ENCODE measurements at regions not wholly inside any gene's neighbourhood (a gene's known extent, or its start where the extent isn't known, plus 50 kb on each side); places are given as distances from the start of the nearest gene placed in this dataset.

DNA sequence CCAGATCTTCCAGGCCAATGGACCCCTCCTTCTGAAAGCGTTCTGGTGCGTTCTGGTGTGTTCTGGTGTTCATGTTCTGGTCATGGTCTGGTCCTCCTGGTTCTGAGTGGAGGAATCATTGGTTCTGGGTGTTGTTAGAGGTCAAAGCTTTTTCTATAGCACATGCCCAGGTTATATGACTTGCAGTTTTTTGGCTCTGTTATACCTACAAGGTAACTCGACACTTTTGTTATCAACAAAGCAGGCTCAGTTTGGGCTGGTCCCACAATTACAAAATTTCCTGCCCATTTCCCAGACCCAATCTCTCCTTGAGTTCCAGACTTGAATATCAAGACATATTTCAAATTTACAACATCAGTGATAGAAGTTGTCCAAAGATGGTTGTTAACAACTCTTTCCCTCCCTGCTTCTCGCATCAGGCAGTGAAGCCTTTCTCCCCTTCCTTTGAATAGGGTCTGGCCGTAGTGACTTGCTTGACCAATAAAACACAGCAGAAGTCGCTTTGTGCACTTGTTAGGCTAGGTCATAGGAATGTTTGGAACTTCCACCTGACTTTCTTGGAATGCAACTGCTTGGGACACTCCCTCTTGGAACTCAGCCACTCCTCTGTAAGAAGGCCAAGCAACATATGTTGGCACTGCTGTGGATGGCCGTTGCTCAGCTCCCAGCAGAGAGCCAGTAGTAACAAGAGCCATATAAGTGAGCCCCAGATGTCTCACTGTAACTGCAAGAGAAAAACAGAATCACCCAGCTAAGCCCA lies 83.1 kb upstream of the STEAP1B start:
- no peak for DNase-seq

DNA sequence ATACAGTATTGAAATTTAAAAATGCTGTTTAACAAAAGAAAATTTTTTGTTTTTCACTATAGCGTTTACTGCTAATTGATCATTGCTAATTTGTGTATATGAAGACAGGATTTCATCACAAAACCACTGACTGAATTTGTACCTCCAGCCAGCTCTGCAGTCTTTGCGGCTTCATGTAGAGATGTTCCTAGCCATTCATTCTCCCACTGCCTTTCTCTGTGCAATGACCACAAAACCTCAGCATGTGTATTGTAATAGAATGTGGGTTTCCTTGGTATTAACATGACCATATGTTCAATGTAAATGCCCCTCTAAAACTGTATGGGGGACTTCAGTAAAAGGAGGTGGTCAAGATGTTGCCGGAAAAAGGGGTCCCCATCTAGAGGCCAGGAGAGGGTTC lies 81.1 kb upstream of the STEAP1B start:
- DNase-seq, result no peak

DNA sequence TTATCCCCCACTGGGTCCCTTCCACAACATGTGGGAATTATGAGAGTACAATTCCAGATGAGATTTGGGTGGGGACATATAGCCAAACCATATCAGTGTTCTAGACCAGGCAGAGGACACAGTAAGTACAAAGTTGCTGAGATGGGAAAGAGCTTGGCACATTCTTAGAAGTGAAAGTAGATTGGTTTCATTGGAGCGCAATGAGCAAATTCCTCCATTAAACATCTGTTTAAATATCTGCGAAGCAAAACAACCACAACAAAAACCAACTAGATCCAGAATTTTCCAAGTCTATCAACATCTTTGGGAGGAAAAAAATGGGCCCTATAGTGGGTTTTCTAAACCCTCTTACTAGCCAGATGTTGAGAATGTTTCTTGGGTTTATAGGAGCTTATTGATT lies 80.0 kb upstream of the STEAP1B start:
- DNase-seq, result no peak

DNA sequence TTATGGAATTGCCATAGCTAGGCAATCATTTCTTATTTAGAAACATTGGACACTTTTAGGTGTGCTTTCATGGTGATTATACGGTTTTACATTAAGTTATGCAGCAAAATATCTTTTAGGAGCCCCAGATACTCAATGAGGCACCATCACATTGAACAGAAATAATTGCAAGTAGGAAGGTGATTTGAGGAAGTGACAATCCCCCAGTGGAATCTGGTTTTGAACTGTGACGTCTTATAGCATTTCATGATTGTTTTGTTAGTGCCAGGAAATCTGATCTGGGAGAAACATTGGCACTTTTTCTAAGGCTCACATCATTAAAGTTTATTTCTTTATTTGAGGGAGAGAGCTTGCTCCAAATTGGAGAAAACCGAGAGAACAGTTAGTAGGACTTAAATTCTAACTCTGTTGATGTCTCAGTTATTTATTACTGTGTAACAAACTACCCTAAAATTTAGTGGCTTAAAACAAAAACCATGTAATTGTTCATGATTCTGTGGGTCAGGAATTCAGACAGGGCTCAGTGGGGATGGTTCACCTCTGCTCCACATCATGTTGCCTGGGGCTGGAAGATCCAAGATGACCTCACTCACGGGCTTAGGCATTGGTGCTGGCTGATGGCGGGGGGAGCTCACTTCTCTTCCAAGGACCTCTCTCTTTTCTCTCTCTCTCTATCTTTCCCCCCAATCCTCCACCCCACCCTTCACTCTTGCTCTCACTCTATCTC lies 78.2 kb upstream of the STEAP1B start:
- DNase-seq, result no peak

DNA sequence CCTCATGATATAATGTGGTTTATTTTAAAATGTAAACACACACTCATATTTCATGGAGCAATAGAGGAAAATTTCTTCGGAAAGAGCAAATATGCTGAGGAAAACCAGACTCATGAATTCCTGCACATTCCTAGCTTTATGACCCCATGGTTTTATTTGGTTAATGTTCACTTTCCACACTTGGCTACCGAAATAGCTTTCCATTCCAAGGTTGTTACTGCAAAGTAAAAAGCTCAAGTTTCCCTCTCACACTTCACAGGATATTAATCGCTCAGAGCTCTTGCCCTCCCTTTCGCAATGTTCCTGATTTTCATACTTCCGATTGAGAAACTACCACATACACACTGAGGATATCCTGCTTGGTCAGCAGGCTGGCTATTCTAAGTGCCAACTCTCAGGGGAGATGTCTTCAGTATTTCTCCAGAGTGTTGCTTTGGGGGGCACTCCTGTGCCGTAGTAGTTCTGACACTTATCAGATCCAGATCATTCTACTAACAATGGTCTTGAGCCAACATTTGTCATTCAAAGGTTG lies 77.5 kb upstream of the STEAP1B start:
- DNase-seq, result no peak

DNA sequence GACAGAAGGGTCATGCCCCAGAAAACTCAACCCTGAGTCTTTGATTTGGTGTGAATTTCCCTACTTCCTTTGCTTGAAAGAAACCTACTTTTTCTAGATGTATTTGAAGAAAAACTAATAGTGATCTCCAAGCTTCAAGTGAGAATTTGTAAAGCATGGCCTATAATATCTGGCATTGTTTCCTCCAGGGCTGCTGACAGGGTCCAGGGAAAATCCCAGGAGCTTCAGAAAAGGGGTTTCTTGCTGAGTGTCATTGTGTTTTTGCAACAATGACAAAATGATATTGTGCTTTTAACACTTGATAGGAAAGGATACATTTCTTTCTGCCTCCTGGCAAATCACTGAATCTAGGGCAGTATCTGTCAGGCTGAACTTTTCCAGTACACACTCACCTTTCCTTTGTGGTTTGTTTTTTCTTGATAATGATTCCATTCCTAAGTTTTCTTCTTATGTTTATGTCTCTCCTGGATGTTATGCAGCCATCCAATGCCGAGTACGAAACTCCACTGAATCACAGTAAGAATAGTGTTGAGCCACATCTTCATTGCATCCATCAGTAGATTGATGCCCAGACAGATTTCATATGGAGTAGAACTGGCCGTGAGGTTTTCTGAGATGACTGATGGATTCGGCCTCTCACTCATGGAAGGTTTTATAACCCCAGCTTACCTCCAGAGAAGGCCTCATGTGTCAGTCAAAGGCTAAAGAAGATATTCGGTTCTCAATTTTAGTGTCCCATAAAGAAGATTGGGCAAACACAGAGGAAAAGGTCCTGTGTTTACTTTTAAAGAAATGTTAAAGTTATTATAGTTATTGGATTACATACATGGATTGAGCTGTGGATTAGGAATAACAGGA lies 76.9 kb upstream of the STEAP1B start:
- DNase-seq, result no peak

DNA sequence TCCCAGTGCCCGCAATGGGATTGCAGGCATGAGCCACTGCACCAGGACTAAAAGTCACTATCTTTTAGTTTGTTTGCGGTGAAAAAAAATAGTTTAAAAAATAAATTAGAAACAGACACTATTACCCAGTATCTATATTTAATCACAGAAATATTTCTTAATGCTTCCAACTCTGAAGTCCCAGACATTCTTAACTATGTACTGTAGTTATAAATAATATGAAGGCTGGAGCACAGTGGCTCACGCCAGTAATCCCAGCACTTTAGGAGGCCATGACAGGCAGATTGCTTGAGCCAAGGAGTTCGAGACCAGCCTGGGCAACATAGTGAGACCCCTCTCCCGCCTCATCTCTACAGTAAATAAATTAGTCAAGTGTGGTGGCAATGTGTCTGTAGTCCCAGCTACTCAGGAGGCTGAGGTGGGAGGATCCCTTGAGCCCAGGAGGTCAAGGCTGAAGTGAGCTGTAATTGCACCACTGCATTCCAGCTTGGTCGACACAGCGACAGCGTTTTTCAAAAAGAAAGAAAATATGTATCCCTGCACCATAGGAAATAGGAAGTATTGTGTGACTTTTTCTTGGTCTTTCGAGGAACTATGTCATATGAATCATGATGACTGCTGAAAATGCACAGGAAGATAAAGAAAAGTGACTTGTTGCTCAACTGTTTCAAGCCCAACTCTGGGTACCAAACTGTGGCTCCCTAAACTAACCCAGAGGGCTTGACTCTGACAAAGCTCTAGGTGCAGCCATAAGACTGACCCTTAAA lies 74.9 kb upstream of the STEAP1B start:
- DNase-seq, result no peak

DNA sequence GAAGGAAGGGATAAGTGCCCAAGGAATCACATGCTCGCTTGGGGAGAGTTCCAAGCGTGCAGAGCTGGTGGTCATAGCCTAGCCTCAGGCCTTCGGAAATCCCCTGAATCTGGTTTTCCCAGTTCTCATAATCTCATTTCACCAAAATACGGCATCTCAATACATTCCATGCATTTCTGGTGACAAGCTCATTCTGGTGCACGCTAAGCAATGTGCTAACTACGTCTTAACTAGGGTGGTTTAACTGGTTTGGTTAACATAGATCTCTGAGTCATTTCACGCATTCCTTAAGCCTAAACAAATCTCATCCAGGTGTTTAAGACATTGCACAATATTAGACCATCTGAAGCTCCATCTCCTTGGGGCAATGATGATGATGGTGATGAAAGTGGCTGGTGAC lies 72.9 kb upstream of the STEAP1B start:
- DNase-seq, result no peak

DNA sequence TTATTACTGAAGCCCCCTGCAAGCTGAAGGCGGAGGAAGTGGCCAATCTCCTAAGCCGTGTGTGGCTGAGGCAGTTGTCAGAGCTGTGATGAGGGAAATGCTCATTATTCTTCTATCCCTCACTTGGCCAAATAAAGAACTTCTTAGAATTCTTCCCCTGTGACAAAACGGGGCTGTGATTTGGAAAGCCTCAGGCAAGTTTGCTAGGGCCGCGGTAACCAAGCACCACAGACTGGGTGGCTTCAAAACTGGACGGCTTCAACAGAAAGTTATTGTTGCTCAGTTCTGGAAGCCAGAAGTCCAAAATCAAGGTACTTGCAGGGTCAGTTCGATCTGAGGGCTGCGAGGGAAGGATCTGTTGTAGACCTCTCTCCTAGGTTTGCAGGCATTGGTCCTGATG lies 72.3 kb upstream of the STEAP1B start:
- DNase-seq, result no peak

DNA sequence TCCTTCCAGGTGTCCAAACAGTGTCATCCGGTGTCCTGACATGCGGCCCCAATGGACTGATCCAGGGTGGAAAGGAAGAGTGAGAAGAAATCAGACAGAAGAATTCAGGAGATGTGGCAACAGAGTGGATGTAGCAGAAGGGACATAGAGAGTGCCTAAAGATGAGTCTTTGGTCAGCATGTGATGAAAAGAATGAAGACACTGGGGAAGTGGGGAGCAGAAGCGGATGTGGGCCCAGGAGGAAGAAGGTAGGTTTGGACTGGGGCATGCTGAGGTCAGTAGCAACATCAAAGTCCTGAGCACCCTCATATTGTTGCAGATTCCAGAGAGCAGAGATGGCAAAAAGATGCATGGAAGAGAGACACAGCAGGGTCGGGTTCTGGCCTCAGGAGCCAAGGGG lies 71.8 kb upstream of the STEAP1B start:
- DNase-seq, result no peak

DNA sequence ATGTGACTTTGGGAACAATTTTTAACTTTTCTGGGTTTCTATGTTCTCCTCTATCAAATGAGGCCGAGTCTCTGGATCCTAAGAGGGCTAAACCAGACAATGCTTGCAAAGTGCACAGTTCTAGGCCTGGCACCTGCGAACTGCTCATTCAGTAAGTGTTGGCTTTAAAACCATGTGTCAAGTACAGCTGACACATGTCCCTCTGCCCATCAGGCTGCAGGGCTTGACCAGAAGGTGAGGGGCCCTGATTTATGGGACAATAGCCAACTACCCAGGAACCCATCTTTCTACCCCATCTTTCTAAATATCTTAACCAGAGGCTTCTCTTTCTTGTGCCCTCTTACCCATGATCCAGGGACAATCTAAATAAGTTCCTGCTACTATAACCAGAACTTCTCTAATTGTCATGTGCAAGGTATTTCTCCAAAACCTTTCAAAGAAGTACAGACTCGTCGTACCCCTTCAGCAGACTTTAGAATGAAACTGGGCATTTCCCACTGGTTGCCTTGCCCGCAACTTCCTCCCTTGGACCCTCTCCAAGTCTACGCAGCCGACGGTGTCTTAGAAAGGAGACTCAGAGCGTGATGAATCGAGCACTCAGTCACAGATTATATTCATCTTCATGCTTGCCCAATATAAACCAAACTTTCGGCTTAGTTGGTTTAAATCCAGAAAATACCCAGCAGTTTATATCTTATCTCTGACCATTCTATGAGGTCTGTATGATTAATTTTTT lies 69.8 kb upstream of the STEAP1B start:
- no peak for DNase-seq

DNA sequence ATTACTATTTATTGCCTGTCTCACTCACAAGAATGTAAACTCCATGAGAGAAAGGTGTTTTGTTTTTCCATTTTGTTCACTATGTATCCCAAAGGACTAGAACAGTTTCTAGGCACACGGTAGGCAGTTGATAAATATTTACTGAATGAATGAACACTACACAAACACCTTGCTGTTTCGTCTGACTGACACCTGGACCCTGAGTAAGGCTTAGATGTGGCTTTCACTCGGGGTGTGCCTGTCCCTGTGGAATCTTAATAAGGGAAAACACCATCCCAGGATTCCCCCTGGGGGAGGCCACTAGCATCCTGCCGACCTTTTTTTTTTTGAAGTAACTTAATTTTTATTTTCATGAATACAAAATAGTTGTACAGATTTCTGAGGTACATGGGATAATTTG lies 66.6 kb upstream of the STEAP1B start:
- no peak for DNase-seq

DNA sequence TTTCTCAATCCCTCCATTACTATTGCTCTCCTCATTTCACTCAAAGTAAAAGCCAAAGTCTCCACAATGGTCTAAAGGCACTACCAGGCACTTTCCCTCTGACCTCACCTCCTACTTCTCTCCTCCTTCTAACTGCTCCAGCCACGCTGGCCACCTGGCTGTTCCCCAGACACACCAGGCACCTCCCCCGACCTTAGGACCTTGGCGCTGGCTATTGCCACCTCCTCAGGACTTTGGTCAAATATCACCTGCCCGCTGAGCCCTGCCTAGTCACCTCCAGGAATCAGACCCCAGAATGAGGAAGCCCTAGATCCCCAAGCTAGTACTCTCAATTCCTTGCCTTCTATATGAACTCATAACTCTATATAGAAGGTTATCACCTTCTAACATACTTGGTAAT lies 66.2 kb upstream of the STEAP1B start:
- DNase-seq, result no peak

DNA sequence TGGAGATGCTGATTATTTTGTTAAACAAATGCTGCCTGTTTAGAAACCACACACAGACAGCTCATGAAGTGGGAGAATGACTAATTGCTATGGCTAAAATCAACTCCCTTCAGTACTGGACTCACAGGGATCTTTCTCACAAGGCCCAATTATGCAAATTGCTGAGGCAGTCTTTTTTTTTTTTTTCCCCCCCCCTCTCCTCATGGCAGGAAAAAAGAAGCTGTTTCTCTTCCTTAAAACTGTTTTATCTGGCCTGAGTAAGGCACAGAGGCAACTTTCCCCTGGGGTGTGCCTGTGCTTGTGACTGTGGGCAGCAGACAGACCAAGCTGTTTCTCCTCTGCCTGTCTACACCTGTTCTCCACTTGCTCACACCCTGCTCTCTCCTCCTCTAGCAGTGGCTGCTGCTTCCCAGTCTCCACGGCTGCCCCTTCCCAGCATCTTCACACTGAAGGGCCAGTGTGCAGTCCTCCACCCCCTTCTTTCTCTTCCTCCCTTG lies 65.4 kb upstream of the STEAP1B start:
- no peak for DNase-seq

DNA sequence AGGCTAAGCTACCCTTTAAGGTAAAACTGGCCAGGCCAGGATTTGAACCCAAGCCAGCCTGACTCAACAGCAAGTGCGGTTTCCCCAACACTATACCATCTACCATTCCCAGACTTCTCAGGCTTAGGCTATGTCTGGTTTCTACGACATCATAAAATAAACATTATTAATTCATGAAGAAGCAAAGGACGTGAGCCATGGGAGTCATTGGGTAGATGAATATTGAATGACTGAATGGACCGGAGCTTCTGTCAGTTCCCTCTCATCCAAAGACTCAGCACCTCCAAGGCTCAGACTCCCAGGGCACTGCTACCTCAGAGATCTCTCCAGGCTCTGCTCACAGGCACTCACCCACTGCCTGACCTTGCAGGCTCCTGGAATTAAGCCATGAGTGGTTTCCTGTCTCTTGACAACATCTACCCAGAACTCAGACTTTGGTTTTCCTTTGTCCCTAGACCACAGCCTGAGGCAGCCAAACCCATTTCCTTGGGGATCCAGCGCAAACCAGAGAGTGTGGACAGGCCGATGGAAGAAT lies 64.6 kb upstream of the STEAP1B start:
- DNase-seq, result no peak

DNA sequence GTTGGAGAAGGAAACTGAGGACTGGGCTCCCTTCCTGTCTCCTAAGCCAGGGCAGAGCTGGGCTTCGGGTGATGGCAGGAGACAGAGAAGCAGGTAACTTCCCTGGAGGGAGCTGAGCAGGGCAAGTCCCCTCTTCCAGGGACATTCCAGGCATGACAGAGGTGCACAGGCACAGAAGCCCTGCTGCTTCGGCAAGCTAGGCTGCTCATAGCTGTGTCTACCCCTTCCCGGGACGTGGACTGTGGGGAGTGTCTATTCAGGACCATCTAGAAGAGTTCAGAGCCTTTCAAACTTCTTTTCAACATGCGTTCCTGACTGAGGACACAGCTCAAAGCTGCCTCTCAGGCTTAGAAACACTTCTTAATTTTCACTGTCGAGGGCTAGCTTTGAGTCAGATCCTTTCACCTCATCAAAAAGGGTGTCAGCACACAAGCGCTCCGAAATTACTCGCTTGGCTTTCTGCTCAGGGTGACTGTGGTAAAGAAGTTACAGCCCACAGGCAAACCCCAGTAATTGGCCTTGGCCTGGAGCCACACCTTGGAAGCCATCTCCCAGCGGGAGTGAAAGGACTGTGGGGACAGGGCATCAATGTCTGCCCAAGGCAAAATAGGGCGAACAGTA lies 63.7 kb upstream of the STEAP1B start:
- no peak for DNase-seq

DNA sequence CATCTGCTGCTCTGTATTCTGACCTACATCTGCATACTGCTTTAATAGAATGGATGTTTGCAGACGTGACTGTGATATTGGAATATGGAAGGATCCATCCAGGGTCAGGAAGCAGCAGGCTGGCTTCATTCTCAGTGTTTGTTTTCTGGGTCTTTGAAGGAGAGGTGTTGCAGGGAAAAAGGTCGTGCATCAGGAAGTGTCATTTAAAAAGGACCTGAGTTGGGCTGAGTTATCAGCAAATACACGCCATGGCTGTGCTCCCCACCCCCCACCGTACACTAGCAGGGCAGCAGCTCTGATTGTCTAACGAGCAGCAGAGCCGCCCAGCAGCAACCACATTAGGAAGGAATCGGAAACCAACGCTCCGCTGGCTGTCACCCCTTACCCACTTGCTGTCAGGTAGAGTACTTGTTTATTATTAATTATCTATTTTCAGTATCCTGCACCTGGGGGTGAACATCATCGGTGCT lies 63.1 kb upstream of the STEAP1B start:
- no peak for DNase-seq

DNA sequence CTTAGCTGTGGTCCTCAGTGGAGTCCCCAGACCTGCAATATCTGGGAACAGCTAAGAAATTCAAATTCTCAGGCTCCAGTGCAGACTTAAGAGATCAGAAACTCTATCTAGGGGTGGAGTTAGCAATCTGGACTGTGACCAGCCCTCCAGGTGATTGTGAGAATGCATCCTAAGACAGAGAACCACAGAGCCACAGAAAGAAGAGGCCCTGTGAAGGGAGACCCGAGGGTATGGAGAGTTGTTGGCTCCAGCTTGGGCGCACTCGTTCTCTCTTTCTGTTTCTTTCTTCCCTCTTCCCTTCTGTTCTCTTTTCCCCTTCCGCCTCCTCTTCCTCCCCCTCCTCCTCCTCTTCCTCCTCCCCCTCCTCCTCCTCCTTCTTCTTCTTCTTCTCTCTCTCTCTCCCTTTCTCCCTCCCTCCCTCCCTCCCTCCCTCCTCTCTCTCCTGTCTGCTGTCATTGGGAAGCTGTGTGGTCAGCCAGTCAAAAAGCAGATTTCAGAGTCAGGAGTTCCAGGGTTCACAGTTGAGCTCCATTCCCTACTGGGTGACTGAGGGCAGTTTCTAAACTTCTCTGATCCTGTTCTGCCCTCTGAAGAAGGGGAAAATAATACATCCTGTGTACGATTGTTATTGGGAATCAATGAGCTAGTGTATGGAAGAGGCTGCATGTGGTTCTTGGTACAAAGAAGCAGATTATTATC lies 62.1 kb upstream of the STEAP1B start:
- DNase-seq, result no peak

DNA sequence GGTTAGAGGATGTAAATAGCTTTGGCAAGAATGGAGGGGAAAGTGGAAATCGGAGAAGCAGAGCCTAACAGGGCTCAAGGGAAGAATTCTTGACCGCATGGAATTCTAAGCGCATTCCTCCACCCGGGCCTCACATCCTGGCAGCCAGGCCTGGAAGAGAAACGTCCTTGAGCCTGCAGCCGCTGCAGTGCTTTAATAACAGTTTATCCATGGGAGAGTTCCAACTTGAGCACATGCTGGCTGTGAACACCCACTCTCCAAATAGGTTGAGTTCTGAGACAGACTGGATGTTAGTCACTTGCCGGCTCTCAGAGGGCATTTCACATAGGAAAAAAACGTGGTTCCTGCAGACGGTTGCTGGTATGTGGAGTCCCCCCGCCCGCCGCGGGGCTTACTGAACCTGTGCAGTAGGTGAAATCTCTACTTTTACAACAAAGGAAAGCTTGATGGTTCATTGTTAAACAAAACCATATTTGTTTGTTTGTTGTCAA lies 61.4 kb upstream of the STEAP1B start:
- DNase-seq, result no peak
